GM23338 (cell line): ENCODE measurements at regions not wholly inside any gene's neighbourhood (a gene's known extent, or its start where the extent isn't known, plus 50 kb on each side); places are given as distances from the start of the nearest gene placed in this dataset.

Experiments used
- ATAC-seq: fragments of 200-7000 bp; cut with Tn5 transposase; 3 replicates; pipeline ENCODE4 v1.9.1; 2020
- DNase-seq: peaks from one replicate; pipeline ENCODE4 v3.0.0-alpha.2; 2015; ENCODE audit warnings: low spot score
- H2AFZ ChIP-seq: fragments of 200-600 bp; sonication (generic); 2 replicates; pipeline ENCODE4 v1.8.0; 2016; ENCODE audit warnings: antibody characterized with exemption, mild to moderate bottlenecking, moderate library complexity
- H3F3A ChIP-seq: fragments of 200-600 bp; sonication (generic); replicated peaks from 2 replicates; pipeline ENCODE4 v1.8.0; 2017; ENCODE audit warnings: antibody characterized with exemption, mixed run types, low read depth
- H3K27ac ChIP-seq: fragments of 200-600 bp; sonication (generic); 2 replicates; pipeline ENCODE4 v1.6.1; 2016; ENCODE audit warnings: low read depth
- H3K27me3 ChIP-seq: fragments of 200-600 bp; sonication (generic); 2 replicates; pipeline ENCODE4 v1.8.0; 2016; ENCODE audit warnings: mild to moderate bottlenecking, mixed run types, moderate library complexity; ENCODE audit not compliant: insufficient read depth
- H3K36me3 ChIP-seq: fragments of 200-600 bp; sonication (generic); 2 replicates; pipeline ENCODE4 v1.8.0; 2016; ENCODE audit warnings: mild to moderate bottlenecking; ENCODE audit not compliant: insufficient read depth
- H3K4me1 ChIP-seq: fragments of 200-600 bp; sonication (generic); 2 replicates; pipeline ENCODE4 v1.8.0; 2016; ENCODE audit warnings: mild to moderate bottlenecking, moderate library complexity; ENCODE audit not compliant: insufficient read depth
- H3K4me2 ChIP-seq: fragments of 200-600 bp; sonication (generic); 2 replicates; pipeline ENCODE4 v1.7.1; 2017; ENCODE audit warnings: mixed run types
- H3K4me3 ChIP-seq: fragments of 200-600 bp; sonication (generic); 2 replicates; pipeline ENCODE4 v1.6.1; 2016; ENCODE audit warnings: mixed run types
- H3K79me2 ChIP-seq: fragments of 200-600 bp; sonication (generic); replicated peaks from 2 replicates; pipeline ENCODE4 v1.8.0; 2017; ENCODE audit warnings: mild to moderate bottlenecking; ENCODE audit not compliant: insufficient read depth
- H3K9me2 ChIP-seq: fragments of 200-600 bp; sonication (generic); 2 replicates; pipeline ENCODE4 v1.8.0; 2017; ENCODE audit not compliant: insufficient read depth
- H4K20me1 ChIP-seq: fragments of 200-600 bp; sonication (generic); replicated peaks from 2 replicates; pipeline ENCODE4 v1.8.0; 2017; ENCODE audit warnings: mild to moderate bottlenecking; ENCODE audit not compliant: insufficient read depth
- H3K27ac Mint-ChIP-seq: 2 replicates; pipeline ENCODE4 v1.8.0; 2020; ENCODE audit warnings: inconsistent platforms, mild to moderate bottlenecking, moderate library complexity, mixed read lengths
- H3K27me3 Mint-ChIP-seq: 3 replicates; pipeline ENCODE4 v1.8.0; 2022; ENCODE audit warnings: low read depth, mild to moderate bottlenecking, moderate library complexity, mixed read lengths, inconsistent platforms; ENCODE audit not compliant: insufficient read depth, poor library complexity
- H3K36me3 Mint-ChIP-seq: 3 replicates; pipeline ENCODE4 v1.8.0; 2021; ENCODE audit warnings: low read depth, mild to moderate bottlenecking, inconsistent platforms, moderate library complexity, mixed read lengths
- H3K4me1 Mint-ChIP-seq: 3 replicates; pipeline ENCODE4 v1.8.0; 2020; ENCODE audit warnings: mild to moderate bottlenecking, inconsistent platforms, mixed read lengths
- H3K4me3 Mint-ChIP-seq: 3 replicates; pipeline ENCODE4 v1.8.0; 2021; ENCODE audit warnings: moderate library complexity, mild to moderate bottlenecking, inconsistent platforms, mixed read lengths
- H3K9me3 Mint-ChIP-seq: 3 replicates; pipeline ENCODE4 v1.8.0; 2020; ENCODE audit warnings: moderate library complexity, mild to moderate bottlenecking, inconsistent platforms, mixed read lengths
- CREB1 ChIP-seq: fragments of 250-450 bp; sonication (Bioruptor Pico); IDR thresholded peaks from 2 replicates; pipeline ENCODE4 v1.5.0; 2020; ENCODE audit warnings: low read depth, mild to moderate bottlenecking, moderate library complexity
- EZH2 ChIP-seq: fragments of 200-600 bp; sonication (generic); IDR thresholded peaks from one replicate; pipeline ENCODE4 v1.8.0; 2017; ENCODE audit warnings: antibody characterized with exemption, mild to moderate bottlenecking, low read depth; ENCODE audit not compliant: unreplicated experiment
- EZH2phosphoT487 ChIP-seq: fragments of 200-600 bp; sonication (generic); IDR thresholded peaks from one replicate; pipeline ENCODE4 v1.8.1; 2018; ENCODE audit warnings: antibody characterized with exemption; ENCODE audit not compliant: unreplicated experiment
- JUNB ChIP-seq: IDR thresholded peaks from one replicate; pipeline ENCODE4 v1.6.1; 2016; ENCODE audit warnings: antibody characterized with exemption; ENCODE audit not compliant: unreplicated experiment
- NANOG ChIP-seq: IDR thresholded peaks from 2 replicates; pipeline ENCODE4 v1.6.1; 2016; ENCODE audit warnings: antibody characterized with exemption, borderline replicate concordance
- POLR2AphosphoS5 ChIP-seq: IDR thresholded peaks from 2 replicates; pipeline ENCODE4 v1.6.1; 2016; ENCODE audit warnings: antibody characterized with exemption, low read depth
- REST ChIP-seq: IDR thresholded peaks from one replicate; pipeline ENCODE4 v1.6.1; 2018; ENCODE audit warnings: antibody characterized with exemption; ENCODE audit not compliant: unreplicated experiment
- STAT1 ChIP-seq: IDR thresholded peaks from one replicate; pipeline ENCODE4 v1.6.1; 2016; ENCODE audit warnings: antibody characterized with exemption; ENCODE audit not compliant: unreplicated experiment
- ZNF114 ChIP-seq: fragments of 250-450 bp; sonication (Bioruptor Pico); IDR thresholded peaks from 2 replicates; pipeline ENCODE4 v1.5.0; 2020; ENCODE audit warnings: mild to moderate bottlenecking, moderate library complexity
- ZNF331 ChIP-seq: fragments of 250-450 bp; sonication (Bioruptor Pico); IDR thresholded peaks from 2 replicates; pipeline ENCODE4 v1.5.0; 2020; ENCODE audit warnings: low read depth, mild to moderate bottlenecking, moderate library complexity
- TF ChIP-seq, protein P1 (sequence below): fragments of 250-450 bp; sonication (Bioruptor Pico); IDR thresholded peaks from 2 replicates; pipeline ENCODE4 v1.5.0; 2020; ENCODE audit warnings: mild to moderate bottlenecking, moderate library complexity
- TF ChIP-seq, protein P2 (sequence below): IDR thresholded peaks from 2 replicates; pipeline ENCODE4 v1.6.1; 2016; ENCODE audit warnings: antibody characterized with exemption
- TF ChIP-seq, protein P3 (sequence below), 2 experiments: fragments of 200-600 bp in 1 of 2; sonication (generic) in 1 of 2; conservative IDR thresholded peaks; 2 replicates each; pipeline versions ENCODE4 v1.5.1 to v1.6.1; 2016 to 2017; ENCODE audit warnings: antibody characterized with exemption in 2 of 2, low read depth in 2 of 2, mild to moderate bottlenecking in 2 of 2, moderate library complexity in 1 of 2

DNA sequence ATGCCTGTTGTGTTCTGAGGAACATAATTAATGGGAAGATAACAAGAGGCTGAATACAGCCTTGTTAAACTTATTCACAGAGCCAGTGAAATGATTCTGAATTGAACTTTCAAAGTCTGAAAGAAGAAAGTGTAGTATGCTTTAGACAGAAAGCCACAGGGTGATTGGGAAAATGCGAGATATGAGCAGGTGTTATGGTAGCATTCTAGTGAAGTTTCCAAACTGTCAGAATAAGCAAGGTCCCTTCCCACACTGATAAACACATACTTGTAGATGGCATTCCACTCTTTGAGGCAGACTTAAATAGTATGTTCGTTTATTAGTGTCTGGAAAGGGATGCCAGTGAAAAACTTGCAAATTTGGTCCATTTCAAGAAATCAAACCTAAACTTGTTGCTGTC is 70.5 kb upstream of the ITPRID2 start:
- Mint-ChIP-seq H3K9me3 (no peaks in the 10 kb centered on the region), H3K27ac (no peak overlapping the region), H3K4me1 (peaks cover 12% of the 10 kb centered on the region), H3K36me3 (no peaks in the 10 kb centered on the region), H3K4me3 (no peak overlapping the region), H3K27me3 (no peaks in the 10 kb centered on the region)
- no peak for ATAC-seq
- Histone ChIP-seq H3K4me3 (no peak overlapping the region), H4K20me1 (no peaks in the 10 kb centered on the region), H3K9me2 (no peaks in the 10 kb centered on the region), H3K27ac (no peak overlapping the region), H3K4me2 (no peak overlapping the region), H2AFZ (no peak overlapping the region), H3F3A (no peaks in the 10 kb centered on the region), H3K4me1 (peaks cover 12% of the 10 kb centered on the region; the same call in 1 of the 2 replicates), H3K79me2 (no peaks in the 10 kb centered on the region), H3K27me3 (no peaks in the 10 kb centered on the region), H3K36me3 (no peaks in the 10 kb centered on the region)
- TF ChIP-seq, protein P1, sequence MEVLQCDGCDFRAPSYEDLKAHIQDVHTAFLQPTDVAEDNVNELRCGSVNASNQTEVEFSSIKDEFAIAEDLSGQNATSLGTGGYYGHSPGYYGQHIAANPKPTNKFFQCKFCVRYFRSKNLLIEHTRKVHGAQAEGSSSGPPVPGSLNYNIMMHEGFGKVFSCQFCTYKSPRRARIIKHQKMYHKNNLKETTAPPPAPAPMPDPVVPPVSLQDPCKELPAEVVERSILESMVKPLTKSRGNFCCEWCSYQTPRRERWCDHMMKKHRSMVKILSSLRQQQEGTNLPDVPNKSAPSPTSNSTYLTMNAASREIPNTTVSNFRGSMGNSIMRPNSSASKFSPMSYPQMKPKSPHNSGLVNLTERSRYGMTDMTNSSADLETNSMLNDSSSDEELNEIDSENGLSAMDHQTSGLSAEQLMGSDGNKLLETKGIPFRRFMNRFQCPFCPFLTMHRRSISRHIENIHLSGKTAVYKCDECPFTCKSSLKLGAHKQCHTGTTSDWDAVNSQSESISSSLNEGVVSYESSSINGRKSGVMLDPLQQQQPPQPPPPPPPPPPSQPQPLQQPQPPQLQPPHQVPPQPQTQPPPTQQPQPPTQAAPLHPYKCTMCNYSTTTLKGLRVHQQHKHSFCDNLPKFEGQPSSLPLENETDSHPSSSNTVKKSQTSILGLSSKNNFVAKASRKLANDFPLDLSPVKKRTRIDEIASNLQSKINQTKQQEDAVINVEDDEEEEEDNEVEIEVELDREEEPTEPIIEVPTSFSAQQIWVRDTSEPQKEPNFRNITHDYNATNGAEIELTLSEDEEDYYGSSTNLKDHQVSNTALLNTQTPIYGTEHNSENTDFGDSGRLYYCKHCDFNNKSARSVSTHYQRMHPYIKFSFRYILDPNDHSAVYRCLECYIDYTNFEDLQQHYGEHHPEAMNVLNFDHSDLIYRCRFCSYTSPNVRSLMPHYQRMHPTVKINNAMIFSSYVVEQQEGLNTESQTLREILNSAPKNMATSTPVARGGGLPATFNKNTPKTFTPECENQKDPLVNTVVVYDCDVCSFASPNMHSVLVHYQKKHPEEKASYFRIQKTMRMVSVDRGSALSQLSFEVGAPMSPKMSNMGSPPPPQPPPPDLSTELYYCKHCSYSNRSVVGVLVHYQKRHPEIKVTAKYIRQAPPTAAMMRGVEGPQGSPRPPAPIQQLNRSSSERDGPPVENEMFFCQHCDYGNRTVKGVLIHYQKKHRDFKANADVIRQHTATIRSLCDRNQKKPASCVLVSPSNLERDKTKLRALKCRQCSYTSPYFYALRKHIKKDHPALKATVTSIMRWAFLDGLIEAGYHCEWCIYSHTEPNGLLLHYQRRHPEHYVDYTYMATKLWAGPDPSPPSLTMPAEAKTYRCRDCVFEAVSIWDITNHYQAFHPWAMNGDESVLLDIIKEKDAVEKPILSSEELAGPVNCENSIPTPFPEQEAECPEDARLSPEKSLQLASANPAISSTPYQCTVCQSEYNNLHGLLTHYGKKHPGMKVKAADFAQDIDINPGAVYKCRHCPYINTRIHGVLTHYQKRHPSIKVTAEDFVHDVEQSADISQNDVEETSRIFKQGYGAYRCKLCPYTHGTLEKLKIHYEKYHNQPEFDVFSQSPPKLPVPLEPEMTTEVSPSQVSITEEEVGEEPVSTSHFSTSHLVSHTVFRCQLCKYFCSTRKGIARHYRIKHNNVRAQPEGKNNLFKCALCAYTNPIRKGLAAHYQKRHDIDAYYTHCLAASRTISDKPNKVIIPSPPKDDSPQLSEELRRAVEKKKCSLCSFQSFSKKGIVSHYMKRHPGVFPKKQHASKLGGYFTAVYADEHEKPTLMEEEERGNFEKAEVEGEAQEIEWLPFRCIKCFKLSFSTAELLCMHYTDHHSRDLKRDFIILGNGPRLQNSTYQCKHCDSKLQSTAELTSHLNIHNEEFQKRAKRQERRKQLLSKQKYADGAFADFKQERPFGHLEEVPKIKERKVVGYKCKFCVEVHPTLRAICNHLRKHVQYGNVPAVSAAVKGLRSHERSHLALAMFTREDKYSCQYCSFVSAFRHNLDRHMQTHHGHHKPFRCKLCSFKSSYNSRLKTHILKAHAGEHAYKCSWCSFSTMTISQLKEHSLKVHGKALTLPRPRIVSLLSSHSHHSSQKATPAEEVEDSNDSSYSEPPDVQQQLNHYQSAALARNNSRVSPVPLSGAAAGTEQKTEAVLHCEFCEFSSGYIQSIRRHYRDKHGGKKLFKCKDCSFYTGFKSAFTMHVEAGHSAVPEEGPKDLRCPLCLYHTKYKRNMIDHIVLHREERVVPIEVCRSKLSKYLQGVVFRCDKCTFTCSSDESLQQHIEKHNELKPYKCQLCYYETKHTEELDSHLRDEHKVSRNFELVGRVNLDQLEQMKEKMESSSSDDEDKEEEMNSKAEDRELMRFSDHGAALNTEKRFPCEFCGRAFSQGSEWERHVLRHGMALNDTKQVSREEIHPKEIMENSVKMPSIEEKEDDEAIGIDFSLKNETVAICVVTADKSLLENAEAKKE (CRISPR knock-in tag): no peak
- TF ChIP-seq REST (no peak), JUNB (no peak), NANOG (no peak), EZH2 (no peak), EZH2phosphoT487 (no peak), POLR2AphosphoS5 (no peak), ZNF331 (CRISPR knock-in tag) (no peak), CREB1 (no peak), STAT1 (no peak), ZNF114 (CRISPR knock-in tag) (no peak)
- TF ChIP-seq, protein P2, sequence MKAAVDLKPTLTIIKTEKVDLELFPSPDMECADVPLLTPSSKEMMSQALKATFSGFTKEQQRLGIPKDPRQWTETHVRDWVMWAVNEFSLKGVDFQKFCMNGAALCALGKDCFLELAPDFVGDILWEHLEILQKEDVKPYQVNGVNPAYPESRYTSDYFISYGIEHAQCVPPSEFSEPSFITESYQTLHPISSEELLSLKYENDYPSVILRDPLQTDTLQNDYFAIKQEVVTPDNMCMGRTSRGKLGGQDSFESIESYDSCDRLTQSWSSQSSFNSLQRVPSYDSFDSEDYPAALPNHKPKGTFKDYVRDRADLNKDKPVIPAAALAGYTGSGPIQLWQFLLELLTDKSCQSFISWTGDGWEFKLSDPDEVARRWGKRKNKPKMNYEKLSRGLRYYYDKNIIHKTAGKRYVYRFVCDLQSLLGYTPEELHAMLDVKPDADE: no peak
- TF ChIP-seq, protein P3, sequence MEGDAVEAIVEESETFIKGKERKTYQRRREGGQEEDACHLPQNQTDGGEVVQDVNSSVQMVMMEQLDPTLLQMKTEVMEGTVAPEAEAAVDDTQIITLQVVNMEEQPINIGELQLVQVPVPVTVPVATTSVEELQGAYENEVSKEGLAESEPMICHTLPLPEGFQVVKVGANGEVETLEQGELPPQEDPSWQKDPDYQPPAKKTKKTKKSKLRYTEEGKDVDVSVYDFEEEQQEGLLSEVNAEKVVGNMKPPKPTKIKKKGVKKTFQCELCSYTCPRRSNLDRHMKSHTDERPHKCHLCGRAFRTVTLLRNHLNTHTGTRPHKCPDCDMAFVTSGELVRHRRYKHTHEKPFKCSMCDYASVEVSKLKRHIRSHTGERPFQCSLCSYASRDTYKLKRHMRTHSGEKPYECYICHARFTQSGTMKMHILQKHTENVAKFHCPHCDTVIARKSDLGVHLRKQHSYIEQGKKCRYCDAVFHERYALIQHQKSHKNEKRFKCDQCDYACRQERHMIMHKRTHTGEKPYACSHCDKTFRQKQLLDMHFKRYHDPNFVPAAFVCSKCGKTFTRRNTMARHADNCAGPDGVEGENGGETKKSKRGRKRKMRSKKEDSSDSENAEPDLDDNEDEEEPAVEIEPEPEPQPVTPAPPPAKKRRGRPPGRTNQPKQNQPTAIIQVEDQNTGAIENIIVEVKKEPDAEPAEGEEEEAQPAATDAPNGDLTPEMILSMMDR (conservative IDR thresholded peaks at IDR 0.05; ENCODE audit: low read depth in 2 of 2): no peak
- no peak for DNase-seq
